Endothelial cell of umbilical vein (primary cell): ENCODE measurements at regions not wholly inside any gene's neighbourhood (a gene's known extent, or its start where the extent isn't known, plus 50 kb on each side); places are given as distances from the start of the nearest gene placed in this dataset.
"Not testable (repeated sequence)": the region's sequence is repeated elsewhere in the genome, so short reads cannot be mapped to it uniquely, and the experiment has no call there.

Source experiments
- BruUV-seq: library from RNA; stranded (reverse); fragments of 400-500 nt; replicated peaks from 2 replicates; lab custom pipeline; 2021; lab: Mats Ljungman, UMichigan
- CTCF ChIA-PET: fragments of 300-600, 350-600 bp; sonication (Branson Sonifier 250); formaldehyde crosslinking; loops from one replicate; lab custom pipeline; 2021; ENCODE audit warnings: antibody characterized with exemption, inconsistent platforms; lab: Charles Lee
- POLR2A ChIA-PET: fragments of 300-600, 350-600 bp; sonication (Branson Sonifier 250); formaldehyde crosslinking; loops from one replicate; lab custom pipeline; 2021; ENCODE audit warnings: antibody characterized with exemption, inconsistent platforms; lab: Charles Lee
- DNase-seq: peaks from one replicate; pipeline ENCODE4 v3.0.0-alpha.2; 2011; ENCODE audit warnings: low read depth, low spot score
- FAIRE-seq: peaks from 2 replicates; lab custom pipeline; 2011; peaks lifted over from hg19 to GRCh38; lab: Jason Lieb, UNC
- H2AFZ ChIP-seq: 2 replicates; pipeline ENCODE4 v1.6.0; 2012; ENCODE audit warnings: low read depth, low read length, control low read depth, inconsistent platforms
- H3K27ac ChIP-seq: 2 replicates; pipeline ENCODE4 v1.5.1; 2011; ENCODE audit warnings: low read depth, mild to moderate bottlenecking, control low read depth, low read length, moderate library complexity; ENCODE audit not compliant: insufficient read depth
- H3K27me3 ChIP-seq, 2 experiments: 2 replicates each; pipeline versions ENCODE4 v1.6.0 to v1.6.1; 2011; ENCODE audit warnings: low read length in 2 of 2, mixed read lengths in 1 of 2; ENCODE audit not compliant: control insufficient read depth in 2 of 2, insufficient read depth in 2 of 2
- H3K36me3 ChIP-seq, 2 experiments: 2 replicates in 1 of 2; 3 replicates in 1 of 2; pipeline ENCODE4 v1.5.1; 2011; ENCODE audit warnings: low read length in 2 of 2, mild to moderate bottlenecking in 1 of 2, moderate library complexity in 1 of 2; ENCODE audit not compliant: control insufficient read depth in 2 of 2, insufficient read depth in 2 of 2; ENCODE audit errors: extremely low read depth in 1 of 2
- H3K4me1 ChIP-seq: 3 replicates; pipeline ENCODE4 v1.5.1; 2011; ENCODE audit warnings: mild to moderate bottlenecking, low read length; ENCODE audit not compliant: control insufficient read depth, insufficient read depth; ENCODE audit errors: extremely low read depth
- H3K4me2 ChIP-seq: 2 replicates; pipeline ENCODE4 v1.6.1; 2011; ENCODE audit warnings: low read length, control low read depth, mixed read lengths; ENCODE audit not compliant: insufficient read depth
- H3K4me3 ChIP-seq, 3 experiments: fragments of 200-600 bp in 1 of 3; sonication (generic), shearing (Covaris generic) in 1 of 3; replicated peaks in 1 of 3; 2 replicates each; pipeline ENCODE4 v1.5.1; 2011 to 2016; ENCODE audit warnings: control low read depth in 3 of 3, low read length in 3 of 3, mild to moderate bottlenecking in 2 of 3, inconsistent platforms in 1 of 3, low read depth in 1 of 3, moderate library complexity in 1 of 3; ENCODE audit not compliant: insufficient read depth in 1 of 3
- H3K79me2 ChIP-seq: 2 replicates; pipeline ENCODE4 v1.6.0; 2012; ENCODE audit warnings: low read length, inconsistent platforms; ENCODE audit not compliant: control insufficient read depth, insufficient read depth
- H3K9ac ChIP-seq: replicated peaks from 2 replicates; pipeline ENCODE3; 2011; ENCODE audit warnings: low read length, control low read depth; ENCODE audit not compliant: insufficient read depth; ENCODE audit errors: extremely low read depth
- H3K9me1 ChIP-seq: replicated peaks from 3 replicates; pipeline ENCODE4 v1.6.0; 2011; ENCODE audit warnings: mild to moderate bottlenecking, low read length; ENCODE audit not compliant: control insufficient read depth, insufficient read depth; ENCODE audit errors: extremely low read depth
- H3K9me3 ChIP-seq: replicated peaks from 2 replicates; pipeline ENCODE4 v1.5.1; 2012; ENCODE audit warnings: low read length, inconsistent platforms; ENCODE audit not compliant: control insufficient read depth, insufficient read depth
- H4K20me1 ChIP-seq: replicated peaks from 2 replicates; pipeline ENCODE3; 2011; ENCODE audit warnings: mild to moderate bottlenecking, low read length; ENCODE audit not compliant: control insufficient read depth, insufficient read depth; ENCODE audit errors: extremely low read depth
- EZH2 ChIP-seq: IDR thresholded peaks from 2 replicates; pipeline ENCODE4 v1.6.1; 2012; ENCODE audit warnings: borderline replicate concordance, low read depth, mild to moderate bottlenecking, moderate library complexity, low read length, inconsistent platforms; ENCODE audit not compliant: severe bottlenecking
- FOS ChIP-seq: IDR thresholded peaks from 2 replicates; pipeline ENCODE4 v1.6.1; 2011; ENCODE audit warnings: mild to moderate bottlenecking, low read length, moderate library complexity, borderline replicate concordance; ENCODE audit not compliant: insufficient read depth
- GATA2 ChIP-seq: IDR thresholded peaks from 2 replicates; pipeline ENCODE4 v1.7.0; 2011; ENCODE audit warnings: low read depth, mild to moderate bottlenecking, moderate library complexity, mixed read lengths, low read length; ENCODE audit not compliant: insufficient read length, insufficient read depth
- JUN ChIP-seq: IDR thresholded peaks from 2 replicates; pipeline ENCODE4 v1.6.1; 2011; ENCODE audit warnings: borderline replicate concordance, low read depth; ENCODE audit not compliant: insufficient read length, insufficient read depth
- MAX ChIP-seq: IDR thresholded peaks from 2 replicates; pipeline ENCODE4 v1.6.1; 2011; ENCODE audit not compliant: insufficient read depth, insufficient read length
- MYC ChIP-seq: IDR thresholded peaks from one replicate; pipeline ENCODE4 v1.6.1; 2011; ENCODE audit warnings: mild to moderate bottlenecking, low read depth, low read length
- POLR2A ChIP-seq: IDR thresholded peaks from 2 replicates; pipeline ENCODE4 v1.6.1; 2012; ENCODE audit warnings: low read depth, mild to moderate bottlenecking, control low read depth, low read length
- POLR2AphosphoS5 ChIP-seq: IDR thresholded peaks from 2 replicates; pipeline ENCODE4 v1.6.1; 2012; ENCODE audit warnings: low read depth, mild to moderate bottlenecking, control low read depth, low read length, moderate library complexity; ENCODE audit not compliant: insufficient read depth
- dilution Hi-C: fragments of 300-500 bp; cut with MboI; formaldehyde crosslinking; loops from one replicate; pipeline ENCODE4 v1.15.0; 2019; ENCODE audit warnings: low sequenced_read_pairs; ENCODE audit not compliant: extremely low pct_ligation_motif_present
- intact Hi-C: fragments of 100-400 bp; cut with micrococcal nuclease; formaldehyde crosslinking; loops from one replicate; pipeline ENCODE4 v1.10.0; 2022
- TF ChIP-seq, protein P1 (sequence below), 2 donors: IDR thresholded peaks; 1 replicate in 1 of 2; 2 replicates in 1 of 2; pipeline ENCODE4 v1.5.1; 2011; ENCODE audit warnings: low read length in 2 of 2, mild to moderate bottlenecking in 2 of 2, moderate library complexity in 2 of 2, control low read depth in 1 of 2, inconsistent platforms in 1 of 2, low read depth in 1 of 2; ENCODE audit not compliant: insufficient read depth in 1 of 2; ENCODE audit errors: extremely low read depth in 1 of 2

- ChIA-PET CTCF (no interaction called here), POLR2A (no interaction called here)
- no peaks in the 10 kb centered on the region for H3K9me1 ChIP-seq
- intact Hi-C loops (no loop called here), dilution Hi-C loops (no loop called here)
- FAIRE-seq, result no peak
- TF ChIP-seq MAX, result no peak
- no peak for TF ChIP-seq GATA2
- no peak for TF ChIP-seq JUN
- TF ChIP-seq POLR2AphosphoS5, result no peak
- TF ChIP-seq MYC, result no peak
- TF ChIP-seq FOS, result no peak
- TF ChIP-seq EZH2, result no peak
- no peak for TF ChIP-seq POLR2A
- TF ChIP-seq, protein P1, sequence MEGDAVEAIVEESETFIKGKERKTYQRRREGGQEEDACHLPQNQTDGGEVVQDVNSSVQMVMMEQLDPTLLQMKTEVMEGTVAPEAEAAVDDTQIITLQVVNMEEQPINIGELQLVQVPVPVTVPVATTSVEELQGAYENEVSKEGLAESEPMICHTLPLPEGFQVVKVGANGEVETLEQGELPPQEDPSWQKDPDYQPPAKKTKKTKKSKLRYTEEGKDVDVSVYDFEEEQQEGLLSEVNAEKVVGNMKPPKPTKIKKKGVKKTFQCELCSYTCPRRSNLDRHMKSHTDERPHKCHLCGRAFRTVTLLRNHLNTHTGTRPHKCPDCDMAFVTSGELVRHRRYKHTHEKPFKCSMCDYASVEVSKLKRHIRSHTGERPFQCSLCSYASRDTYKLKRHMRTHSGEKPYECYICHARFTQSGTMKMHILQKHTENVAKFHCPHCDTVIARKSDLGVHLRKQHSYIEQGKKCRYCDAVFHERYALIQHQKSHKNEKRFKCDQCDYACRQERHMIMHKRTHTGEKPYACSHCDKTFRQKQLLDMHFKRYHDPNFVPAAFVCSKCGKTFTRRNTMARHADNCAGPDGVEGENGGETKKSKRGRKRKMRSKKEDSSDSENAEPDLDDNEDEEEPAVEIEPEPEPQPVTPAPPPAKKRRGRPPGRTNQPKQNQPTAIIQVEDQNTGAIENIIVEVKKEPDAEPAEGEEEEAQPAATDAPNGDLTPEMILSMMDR (IDR thresholded peaks at IDR 0.05; ENCODE audit: extremely low read depth in 1 of 2, insufficient read depth in 1 of 2, low read depth in 1 of 2, low read length in 2 of 2), result no peak
- H2AFZ ChIP-seq, result no peak overlapping the region
- DNase-seq, result no peak
- BruUV-seq, result no TSS peak
- no peaks in the 10 kb centered on the region for H3K4me1 ChIP-seq
- H3K27me3 ChIP-seq, result no peaks in the 10 kb centered on the region
- no peaks in the 10 kb centered on the region for H4K20me1 ChIP-seq
- H3K4me3 ChIP-seq, result no peak overlapping the region
- no peaks in the 10 kb centered on the region for H3K36me3 ChIP-seq
- no peak overlapping the region for H3K4me2 ChIP-seq
- no peak overlapping the region for H3K27ac ChIP-seq
- no peaks in the 10 kb centered on the region for H3K79me2 ChIP-seq
- no peak overlapping the region for H3K9ac ChIP-seq
- H3K9me3 ChIP-seq, result no peaks in the 10 kb centered on the region
Measured at GRCh38 chr4:119394826-119395225, 72.9 kb upstream of the FABP2 start.

DNA sequence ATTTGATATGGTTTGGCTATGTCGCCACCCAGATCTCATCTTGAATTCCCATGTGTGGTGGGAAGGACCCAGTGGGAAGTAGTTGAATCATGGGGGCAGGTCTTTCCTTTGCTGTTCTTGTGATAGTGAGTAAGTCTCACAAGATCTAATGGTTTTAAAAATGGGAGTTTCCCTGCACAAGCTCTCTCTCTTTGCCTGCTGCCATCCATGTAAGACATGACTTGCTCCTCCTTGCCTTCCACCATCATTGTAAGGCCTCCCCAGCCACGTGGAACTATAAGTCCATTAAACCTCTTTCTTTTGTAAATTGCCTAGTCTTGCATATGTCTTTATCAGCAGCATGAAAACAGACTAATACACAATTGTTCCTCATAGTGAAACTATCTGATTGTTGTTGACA lies 66.9 kb upstream of the FABP2 start:
- FAIRE-seq, H3K4me3 ChIP-seq, H4K20me1 ChIP-seq, H3K27ac ChIP-seq, H3K36me3 ChIP-seq, POLR2A ChIA-PET, H3K27me3 ChIP-seq, H3K9me1 ChIP-seq, H3K79me2 ChIP-seq, BruUV-seq, H2AFZ ChIP-seq, H3K9ac ChIP-seq, H3K4me1 ChIP-seq, H3K4me2 ChIP-seq, DNase-seq, H3K9me3 ChIP-seq, intact Hi-C loops, dilution Hi-C loops, CTCF ChIA-PET: not testable (repeated sequence)

DNA sequence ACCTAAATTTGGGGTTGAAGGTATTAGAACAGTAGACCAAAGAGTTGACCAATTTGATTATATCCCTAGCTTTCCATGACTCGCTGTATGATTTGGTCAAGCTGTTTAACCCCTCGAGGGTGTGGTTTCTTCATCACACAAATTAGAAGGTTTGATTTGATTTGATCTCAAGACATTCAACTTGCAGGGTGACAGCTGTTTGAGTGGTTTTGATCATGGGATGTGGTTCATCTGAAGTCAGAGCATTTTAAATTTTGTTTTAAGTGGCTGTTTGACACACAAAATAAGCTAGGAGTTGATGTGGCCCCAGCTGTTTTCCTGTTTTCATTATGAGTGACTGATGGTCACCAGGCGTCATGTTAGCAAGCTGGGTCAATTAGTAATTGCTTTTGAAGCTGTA lies 52.7 kb upstream of the FABP2 start:
- H3K9ac ChIP-seq, CTCF ChIA-PET, intact Hi-C loops, H4K20me1 ChIP-seq, DNase-seq, H3K79me2 ChIP-seq, H3K4me3 ChIP-seq, H2AFZ ChIP-seq, dilution Hi-C loops, H3K27ac ChIP-seq, H3K4me2 ChIP-seq, POLR2A ChIA-PET, FAIRE-seq, BruUV-seq, H3K36me3 ChIP-seq, H3K4me1 ChIP-seq, H3K27me3 ChIP-seq, H3K9me3 ChIP-seq, H3K9me1 ChIP-seq: not testable (repeated sequence)
